ENCODE measurements at regions not wholly inside any gene's neighbourhood (a gene's known extent, or its start where the extent isn't known, plus 50 kb on each side); places are given as distances from the start of the nearest gene placed in this dataset.

DNA sequence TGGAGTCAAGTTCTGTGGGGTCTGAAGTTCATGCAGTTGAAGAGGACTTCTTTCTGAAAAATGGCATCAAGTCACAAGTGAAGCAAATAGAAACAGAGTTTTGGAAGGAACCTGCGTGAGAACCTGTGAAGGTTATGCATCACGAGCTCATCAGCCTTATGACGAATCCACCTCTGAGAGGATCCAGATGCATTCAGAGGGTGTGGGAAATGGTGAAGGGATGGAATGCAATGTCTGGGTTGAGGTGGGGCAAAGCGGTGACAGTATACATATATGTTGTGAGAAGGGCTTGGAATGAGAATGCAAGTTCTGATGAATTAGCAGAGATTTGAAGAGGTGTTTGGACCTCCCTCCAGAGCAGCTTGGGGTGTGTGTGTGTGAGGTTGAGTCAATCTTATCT, 382.1 kb upstream of the TBL1XR1 start:
- DNase-seq = no peak

DNA sequence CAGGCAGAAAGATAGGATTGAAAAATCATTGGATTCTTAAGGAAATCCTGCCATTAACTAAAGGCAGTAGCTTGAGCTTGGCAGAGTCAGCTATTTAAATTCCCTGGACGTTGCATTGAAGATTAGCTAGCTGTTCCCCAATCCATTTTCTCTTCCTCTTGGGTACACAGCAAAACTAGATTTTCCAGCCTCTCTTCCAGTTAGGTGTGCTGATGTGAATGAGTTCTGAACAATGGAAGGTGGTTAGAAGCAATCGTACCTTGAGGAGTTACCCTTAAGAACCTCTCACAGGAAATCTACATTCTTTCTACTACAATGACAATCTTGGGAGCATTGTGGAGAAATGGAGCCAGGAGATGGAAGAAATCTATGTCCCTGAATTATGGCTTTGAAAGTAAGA, 383.2 kb upstream of the TBL1XR1 start:
- DNase-seq = no peak

DNA sequence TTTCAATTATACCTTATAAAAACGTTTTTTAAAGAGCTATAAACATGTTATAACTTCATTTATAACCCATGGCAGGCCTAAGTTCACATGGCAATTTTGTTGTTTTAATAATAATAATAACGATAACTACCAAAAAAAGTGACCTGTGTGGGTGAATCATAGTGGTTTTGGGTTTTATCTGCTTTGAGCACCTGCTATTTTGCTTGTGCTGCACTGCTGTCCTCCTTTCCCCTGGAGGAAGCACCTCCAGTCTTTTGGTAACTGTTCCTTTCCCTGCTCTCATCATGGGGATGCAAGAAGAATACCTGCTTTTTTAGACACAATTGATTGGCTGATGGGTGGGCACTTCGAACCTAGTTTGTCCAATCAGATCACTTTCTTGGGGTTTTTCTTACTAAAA, 388.0 kb upstream of the TBL1XR1 start:
- DNase-seq = no peak

DNA sequence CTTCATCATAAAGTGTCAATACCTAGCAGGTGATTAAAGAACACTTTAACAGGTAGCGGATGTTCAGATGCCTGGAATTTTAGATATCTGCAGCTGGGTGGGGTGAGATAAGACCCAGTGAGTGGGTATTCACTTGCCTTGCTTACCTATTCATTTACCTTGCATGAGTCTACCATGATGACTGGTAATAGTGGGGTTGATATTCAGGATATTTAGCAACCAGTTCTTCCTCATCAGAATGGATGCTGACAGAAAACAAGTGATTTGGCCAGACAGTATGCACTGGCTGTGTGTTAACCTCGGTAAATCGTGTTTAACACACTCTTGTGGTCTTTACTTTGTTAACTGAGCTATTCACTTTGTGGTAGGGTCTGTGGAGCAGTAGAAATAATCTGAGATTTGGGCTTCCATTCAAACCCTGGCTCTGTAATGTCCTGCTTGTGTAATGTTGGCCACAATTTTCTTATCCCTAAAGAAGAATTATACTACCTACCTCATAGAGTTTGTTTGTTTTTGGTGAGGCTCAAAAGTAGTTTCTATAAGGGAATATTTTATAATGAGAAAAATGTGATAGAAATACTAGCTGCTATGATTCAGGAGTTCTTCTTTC, 391.9 kb upstream of the TBL1XR1 start:
- DNase-seq = no peak

DNA sequence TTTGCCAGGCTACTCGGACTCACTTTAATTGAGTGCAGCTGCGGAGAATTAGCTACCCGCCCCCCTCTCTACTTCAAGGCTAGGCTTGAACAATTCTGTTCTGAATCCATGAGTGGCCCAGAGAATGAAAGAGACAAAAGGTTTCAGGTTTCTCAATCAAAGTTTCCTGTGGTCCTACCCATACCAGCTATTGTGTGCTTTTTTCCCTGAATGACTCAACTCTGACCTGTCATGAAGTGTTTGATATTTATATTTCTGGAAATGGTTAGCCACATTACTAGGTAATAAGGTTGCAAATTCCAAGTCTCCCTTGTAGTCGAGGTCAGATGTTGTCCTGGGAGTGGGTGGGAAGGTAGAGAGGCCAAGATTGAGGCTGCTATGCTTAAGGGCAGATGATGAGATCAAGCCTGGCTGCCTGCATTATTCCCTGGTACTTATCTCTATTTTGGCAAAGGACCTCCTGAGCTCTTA, 392.7 kb upstream of the TBL1XR1 start:
- DNase-seq = no peak

DNA sequence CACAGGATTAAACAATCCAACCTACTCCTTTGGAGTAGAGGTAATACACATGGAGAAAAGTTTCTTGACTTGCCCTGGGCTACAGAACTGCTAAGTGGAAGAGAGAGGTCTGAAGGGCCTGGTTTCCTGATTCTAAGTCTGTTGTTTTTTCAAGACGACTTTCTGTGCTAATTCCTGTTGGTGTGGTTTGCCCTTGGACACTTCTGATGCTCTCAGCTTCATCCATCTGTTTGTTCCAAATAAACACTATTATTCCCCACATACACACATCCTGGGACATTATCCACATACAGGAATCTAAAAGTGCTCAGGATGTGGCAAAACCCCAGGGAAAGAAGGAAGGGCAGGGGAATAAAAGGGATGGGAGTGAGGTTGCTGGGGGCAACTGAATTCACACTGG, 393.5 kb upstream of the TBL1XR1 start:
- DNase-seq = no peak

DNA sequence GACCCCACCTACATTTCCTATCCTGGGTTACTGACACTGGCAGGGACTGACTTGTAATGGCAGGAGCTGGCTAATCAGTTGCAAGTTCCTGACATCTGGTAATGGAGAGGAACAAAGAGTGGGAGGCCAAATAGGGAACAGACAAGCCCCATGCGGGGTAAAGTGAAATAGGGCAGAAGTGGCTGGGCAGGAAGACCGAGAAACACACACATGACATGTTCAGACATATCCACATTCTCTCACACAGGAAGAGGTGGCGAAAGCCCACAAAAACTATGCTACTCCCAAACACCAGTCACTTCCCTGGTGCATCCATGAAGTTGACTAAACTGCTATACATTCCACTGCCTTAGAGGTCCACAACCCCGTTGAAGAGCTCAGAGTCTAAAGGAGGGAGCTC, 394.1 kb upstream of the TBL1XR1 start:
- DNase-seq = peak; percentile 8

DNA sequence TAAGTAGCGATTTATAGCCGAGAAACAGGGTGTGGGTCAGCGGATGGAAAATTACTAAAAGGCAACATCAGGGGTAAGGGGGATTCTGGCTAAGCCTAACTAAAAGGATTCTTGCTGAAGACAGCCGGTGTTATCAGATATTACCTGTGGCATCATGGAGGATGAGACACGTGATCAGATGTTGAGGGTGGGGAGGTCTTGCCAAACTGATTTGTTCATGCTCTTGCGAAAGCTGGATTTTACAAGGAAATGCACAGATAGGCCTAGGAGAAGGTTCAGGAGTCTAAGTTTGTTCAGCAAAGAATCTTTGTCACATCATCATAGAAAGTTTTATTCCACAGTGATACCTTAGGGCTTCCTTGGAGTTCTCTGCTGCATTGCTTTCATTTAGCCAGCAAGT, 396.8 kb upstream of the TBL1XR1 start:
- DNase-seq = no peak

DNA sequence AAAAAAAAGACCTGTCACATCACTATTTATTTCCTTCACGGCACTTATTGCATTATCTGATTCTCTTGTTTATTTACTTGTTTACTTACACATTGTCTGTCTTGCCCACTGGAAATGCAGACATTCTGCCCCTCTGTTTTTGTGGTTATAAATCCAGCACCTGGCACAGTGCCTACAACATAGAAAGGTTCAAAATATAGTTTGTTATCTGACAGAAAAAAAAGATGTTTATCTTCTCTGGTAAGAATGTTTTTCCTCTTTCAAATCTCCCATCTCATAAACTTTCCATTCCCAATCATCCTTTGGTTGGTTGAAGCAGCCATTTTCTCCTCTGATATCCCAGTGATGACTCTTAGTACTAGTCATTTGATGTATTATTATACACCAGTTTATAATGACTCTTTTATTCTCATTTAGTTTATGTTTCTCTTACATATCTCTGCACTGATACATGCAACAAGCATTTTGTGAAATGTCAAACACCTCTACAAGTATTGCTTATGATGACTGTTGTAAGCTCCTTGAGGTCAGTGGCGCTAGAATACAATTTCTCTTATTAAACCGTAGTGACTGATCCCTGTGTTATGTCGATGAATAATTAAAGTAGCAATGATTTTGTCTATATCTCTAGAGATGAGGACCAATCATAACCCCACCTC, 398.4 kb upstream of the TBL1XR1 start:
- no peak for DNase-seq

DNA sequence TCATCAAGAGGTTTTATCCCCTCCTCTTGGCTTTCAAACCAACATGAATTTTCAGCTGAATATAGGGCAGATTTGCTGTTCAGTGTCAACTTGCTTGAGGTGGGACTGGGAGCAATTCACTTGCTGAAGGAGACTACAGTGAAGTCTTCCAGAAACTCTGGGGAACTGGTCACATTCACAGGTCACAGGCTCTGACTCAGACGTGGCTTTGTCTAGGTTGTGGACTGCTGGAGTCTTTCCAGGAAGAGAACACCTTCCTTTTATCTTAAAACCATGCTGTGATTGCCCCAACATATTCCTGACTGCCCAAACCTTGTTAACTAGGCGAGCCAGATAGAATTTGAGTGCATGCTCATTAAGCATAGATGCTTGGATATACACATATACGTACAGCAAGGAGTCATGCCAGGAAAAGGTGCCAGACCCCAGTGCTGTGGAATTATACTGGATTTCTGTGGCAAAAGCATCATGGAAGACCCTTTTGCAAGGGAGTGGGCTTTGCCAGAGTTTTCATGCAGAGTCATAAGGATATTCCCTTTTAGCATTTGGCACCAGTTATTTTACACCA, 399.1 kb upstream of the TBL1XR1 start:
- DNase-seq = no peak

DNA sequence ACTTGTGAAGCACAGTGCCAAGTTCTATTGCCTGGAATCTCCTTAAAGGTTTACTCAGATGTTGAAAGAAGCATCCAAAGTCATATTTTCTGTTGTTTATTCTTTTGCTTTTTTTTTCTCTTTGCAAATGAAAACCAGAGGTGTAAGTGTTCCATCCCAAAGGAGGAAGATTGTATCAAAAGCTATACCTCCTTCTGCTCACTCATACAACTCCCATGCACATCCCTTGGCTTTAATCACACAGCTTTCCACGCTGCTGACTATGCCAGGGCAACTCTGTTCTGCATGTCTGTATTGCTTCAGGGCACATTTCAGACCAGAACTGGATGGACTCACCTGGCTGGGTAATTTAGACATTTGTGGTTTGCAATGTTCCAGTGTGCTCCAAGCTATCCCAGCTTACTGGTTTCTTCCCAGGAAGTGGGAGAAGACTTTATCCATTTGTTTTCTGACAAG, 399.6 kb upstream of the TBL1XR1 start:
- DNase-seq = no peak

DNA sequence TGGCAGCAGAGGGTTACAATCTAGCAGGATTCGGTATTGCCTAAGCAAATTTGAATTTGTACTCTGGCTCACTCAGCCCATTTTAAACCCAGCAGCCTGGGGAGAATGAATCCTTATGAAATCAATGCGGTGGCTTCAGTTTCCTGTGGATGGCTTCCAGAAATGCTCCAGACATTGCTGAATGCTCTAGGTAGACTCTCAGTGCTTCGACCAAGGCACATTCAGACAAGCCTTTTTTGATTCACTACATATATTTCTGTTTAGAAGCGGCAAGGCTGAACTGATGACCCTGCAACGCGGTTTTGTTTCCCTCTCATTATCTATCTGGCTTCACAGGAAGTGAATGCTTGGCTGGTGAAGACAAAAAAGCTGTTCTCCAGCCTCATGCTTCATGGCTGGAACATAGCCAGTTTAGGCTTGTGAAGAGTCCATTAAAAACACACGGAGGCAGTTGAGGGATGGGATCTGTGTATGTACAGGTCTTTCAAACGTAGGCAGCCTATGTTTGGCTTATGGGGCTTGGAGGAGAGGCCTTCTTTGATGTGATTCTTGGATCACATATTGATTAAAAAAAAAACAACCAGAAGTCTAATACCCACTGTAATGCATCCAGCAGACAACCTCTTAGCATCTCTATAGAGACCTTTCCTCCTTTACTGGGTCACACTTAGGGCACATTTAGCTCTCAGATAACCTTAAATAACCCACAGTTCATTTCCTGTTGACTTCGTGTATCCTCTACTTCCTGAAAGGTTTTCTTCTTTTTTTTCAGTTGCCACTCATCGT, 400.2 kb upstream of the TBL1XR1 start:
- DNase-seq = peak; percentile 59

DNA sequence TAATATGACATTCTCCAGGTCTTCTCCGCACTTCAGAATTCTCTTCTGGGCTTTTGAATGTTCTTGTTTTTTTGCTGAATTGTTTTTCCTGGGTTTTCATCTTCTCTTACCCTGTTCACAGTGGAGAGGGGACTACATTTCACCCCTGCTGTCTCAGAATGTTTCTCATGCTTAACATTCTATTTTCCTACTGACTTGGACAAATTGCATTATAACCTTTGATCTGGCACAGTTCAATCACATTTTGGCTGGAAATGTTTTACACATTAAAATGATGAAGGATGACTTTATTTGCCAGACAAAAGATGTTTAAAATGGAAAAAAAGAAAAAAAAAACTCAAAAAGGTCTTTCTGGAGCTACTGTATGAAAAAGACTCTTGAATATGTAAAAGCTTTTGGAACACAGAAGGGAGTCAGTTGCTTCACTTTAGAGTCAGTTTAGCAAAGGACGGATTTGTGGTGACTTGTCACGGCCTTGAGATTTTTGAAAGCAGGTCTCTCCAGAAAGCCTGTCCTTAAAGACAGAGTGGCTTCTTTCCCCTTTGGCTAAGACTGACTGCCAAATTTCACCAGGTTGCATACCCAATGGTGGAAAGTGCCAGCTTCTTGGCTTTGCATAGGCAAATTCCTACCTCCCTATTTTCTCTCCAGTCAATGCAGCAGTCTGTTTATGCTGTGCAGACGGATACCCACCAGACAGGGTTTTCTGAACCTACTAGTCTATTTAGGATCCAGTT, 401.0 kb upstream of the TBL1XR1 start:
- no peak for DNase-seq

DNA sequence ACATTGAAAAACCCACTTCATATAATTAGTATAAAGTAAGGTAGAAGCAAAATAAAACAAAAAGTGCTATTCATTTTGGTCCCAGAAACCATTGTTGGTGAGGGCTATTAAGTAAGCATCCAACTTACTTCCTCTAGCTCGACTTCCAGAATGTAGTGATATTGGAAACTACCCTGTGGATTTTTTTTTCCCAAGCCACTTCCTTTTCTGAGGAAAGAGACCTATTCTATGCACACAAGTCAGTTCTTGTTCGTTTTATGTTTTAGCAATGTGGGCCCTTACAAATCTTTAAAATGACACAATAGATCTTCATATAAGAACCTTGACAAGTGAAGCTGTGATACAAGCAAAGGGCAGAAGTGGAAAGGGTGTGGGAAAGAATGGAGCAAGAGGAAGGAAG, 402.0 kb upstream of the TBL1XR1 start:
- DNase-seq = no peak

DNA sequence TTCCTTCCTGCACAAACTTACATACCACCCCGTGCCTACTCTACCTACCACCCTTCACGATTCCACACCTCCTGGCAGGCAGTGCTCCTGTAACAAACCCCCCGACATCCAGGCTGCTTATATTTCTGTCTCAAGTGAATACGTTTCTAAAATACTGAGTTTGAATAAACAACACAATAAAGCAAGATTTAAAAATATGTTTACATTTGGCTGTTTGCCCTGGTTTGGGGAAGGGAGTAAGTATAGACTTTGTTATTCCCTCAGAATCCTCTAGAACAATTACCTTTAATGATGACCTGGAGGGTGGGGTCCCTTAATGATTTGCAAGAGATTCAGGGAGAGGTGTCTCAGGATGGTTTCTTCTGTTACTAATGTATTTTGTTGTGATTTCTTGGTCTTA, 402.6 kb upstream of the TBL1XR1 start:
- DNase-seq = no peak

DNA sequence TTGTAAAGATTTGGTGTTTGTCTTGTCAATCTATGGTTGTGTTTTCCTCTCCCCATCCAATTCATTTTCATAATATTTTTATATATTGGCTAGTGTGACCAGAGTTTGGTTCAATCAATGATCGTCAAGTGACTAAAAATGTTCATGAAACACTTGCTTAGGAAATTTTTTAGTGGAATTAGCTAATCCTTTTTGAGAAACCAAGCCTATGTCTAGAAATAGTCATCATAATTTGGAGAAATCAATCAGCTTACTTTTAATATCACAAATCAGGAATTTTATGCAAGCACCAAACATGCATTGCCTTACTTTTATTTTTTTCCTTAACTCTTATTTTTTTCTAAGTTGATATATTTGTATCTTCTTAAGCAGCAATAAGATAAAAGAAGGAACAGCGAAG, 403.1 kb upstream of the TBL1XR1 start:
- no peak for DNase-seq

DNA sequence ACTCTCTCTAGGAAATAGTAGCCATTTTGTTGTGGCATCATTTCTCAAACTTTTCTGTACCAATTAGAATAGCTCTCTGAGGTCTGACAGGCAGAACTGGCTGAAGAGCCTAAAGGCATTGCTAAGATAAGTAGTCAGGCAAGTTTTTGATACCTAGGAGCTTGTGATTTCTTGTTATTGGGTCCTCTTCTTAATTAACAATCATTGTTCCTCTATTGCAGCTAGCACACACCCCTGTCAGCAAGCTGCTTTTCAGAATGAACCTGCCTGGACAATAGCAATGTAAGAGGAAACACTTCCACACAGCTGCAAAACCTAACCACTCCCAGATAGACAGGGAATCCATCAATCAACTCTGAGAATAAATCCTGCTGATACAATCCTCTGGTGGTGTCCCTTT, 403.9 kb upstream of the TBL1XR1 start:
- DNase-seq = no peak

DNA sequence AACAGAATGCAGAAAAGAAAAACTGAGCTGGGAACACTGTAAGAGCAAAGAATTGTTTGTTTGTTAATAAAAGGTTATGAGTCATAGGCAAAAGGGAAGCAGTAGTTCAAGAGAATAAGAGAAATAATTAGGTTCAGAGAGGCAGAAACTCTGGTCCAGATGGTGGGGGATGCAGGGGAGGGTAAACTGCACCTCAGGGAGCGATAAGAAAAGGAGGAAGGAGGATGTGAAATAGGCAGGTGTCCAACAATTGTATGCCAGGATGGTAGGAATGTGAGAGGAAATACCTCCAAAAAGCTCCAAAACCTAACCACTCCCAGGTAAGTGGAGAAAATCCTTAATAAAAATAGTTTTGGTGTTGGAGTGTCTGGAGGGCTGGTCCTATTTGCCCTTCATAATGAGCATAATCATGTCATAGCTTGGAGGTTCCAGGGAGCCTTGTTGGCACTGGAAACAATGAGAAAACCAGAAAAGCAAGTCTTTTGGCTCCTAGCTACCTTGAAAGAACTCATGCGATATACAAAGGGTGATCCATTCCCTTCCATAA, 405.4 kb upstream of the TBL1XR1 start:
- DNase-seq = no peak

DNA sequence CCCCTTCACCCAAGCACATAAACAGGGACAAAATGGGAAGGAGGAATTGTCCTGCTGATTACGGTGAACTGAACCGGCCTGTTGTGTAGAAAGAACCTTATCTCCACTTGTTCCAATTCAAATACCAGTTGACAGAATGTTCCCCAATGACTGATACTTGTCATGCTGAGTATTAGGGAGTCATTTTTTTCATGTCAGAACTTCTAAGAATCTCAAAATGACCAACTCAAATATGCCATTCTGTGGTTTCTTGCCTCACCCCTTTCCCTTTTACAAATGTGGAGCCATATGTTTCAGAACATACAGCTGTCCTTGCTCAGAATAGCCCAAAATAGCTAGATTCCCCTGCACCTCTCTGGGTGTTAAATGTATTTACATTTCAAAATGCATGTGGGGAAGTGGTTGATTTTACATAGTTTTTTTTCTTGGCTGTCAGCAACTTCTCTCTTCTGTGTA, 405.9 kb upstream of the TBL1XR1 start:
- DNase-seq = no peak

DNA sequence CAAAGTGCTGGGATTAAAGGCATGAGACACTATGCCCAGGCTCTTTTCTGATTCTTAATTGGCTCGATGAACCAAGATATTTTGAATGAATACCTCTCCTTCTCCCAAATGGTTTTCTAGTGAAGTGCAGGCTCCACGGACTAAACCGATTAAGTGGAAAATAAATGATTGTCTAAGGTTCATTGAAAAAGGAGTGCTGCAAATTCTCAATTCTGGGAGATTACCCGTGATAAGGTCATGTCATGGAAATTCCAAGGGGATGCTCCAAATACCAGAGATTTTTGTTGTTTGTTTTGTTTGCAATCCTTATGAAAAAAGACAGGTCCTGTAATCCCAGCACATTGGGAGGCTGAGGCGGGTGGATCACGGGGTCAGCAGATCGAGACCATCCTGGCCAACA, 406.9 kb upstream of the TBL1XR1 start:
- DNase-seq = no peak

DNA sequence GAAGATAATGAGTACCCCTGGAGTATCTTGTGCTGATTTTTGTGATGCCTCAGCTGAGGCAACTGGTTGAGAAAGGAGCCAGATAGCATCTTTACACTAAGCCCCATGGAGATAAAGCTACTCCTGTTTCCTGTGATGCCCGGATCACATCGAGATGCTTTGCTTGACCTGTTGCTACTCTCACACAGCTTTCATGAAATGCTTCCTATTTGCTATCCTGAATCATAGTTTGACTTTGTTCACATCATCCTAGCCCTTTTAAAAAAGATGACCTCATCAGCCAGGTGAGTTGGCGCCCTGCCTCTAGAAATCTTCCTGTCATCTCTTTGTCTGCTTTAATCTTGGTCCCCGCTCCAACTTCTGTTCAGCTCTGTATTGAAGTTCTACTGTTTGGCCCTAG, 409.6 kb upstream of the TBL1XR1 start:
- DNase-seq = no peak

DNA sequence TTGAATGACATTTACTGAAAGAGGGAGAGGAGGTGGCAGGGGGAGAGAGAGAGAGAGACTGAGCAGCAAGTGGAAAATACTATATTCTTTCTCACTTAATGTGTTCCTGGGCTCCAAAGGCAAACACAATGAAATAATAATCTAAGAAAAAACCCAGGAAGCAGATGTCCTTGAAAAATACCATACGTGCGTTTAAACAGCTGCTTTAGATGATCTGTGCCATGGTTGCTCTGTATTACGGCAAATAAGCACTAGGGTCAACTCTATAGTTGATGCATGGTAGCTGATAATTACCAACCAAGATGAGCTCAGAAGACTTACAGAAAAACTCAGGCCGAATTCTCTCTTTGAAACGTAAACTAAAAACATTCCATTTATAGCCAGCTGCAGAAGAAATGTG, 410.3 kb upstream of the TBL1XR1 start:
- no peak for DNase-seq

DNA sequence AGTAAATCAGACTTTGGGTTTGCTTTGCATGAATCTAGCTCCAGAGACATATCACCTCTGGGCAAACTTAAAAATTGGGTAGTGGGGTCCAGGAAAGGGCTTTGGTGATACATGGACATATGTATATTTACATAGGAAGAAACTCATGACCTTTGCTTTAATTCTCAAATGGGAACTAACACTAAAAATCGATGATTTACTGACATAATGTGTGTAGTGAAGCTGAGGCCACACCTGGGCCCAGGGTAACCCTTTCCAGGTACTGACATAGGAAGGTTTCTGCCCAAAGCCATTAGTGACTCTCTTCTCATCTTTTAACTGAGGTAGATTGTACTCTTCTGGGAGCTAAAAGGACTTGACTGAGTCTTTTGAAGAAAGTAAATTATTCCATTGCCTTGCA, 411.2 kb upstream of the TBL1XR1 start:
- no peak for DNase-seq

Measured in CD4-positive, alpha-beta T cell treated with Interleukin-12 subunit alpha and Interleukin-12 subunit beta, for 1 hour (primary cell).